DMS153 treated with DMSO at 0.1 percent for 48 hours (cell line): ENCODE measurements at regions not wholly inside any gene's neighbourhood (a gene's known extent, or its start where the extent isn't known, plus 50 kb on each side); places are given as distances from the start of the nearest gene placed in this dataset.

Experiments used
- DNase-seq: peaks from one replicate; lab custom pipeline; 2025; ENCODE audit not compliant: unreplicated experiment; lab: John Stamatoyannopoulos, UW

DNA sequence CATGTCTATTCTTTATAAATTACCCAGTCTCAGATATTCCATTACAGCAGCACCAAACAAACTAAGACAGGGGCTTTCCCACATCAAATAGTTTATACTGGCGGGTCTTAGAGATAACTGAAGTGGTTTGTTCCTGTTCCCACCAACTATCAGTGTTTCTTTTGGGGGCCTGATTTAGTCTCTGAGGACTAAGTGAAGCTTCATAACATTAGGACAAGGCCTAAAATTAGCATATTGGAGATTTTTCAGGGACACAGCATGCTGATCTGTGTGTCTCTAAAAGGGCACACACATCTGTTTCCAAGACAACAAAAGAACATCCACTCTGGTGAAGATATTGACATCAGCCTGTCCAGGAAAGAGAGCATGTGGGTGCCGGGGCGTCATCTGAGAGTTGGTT lies 72.6 kb upstream of the SEMA6D start:
- no peak for DNase-seq

DNA sequence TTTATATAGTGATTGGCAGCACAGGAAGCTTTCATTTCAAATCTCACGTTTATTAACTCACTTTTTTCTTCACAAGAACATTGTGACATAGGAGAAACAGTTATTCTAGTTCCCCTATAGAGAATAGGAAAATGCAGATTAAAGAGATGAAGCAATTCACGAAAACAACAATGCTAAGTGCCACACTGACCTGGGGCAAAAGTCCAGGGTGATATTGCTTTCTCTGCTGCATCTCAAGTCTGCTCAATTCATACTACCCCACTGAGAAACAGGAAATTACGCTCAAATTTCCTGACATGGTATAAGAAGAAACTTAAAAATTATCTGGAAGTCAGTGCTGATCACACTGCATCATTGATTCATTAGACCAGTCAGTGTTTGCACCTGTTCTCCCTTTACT lies 66.7 kb upstream of the SEMA6D start:
- DNase-seq = no peak

DNA sequence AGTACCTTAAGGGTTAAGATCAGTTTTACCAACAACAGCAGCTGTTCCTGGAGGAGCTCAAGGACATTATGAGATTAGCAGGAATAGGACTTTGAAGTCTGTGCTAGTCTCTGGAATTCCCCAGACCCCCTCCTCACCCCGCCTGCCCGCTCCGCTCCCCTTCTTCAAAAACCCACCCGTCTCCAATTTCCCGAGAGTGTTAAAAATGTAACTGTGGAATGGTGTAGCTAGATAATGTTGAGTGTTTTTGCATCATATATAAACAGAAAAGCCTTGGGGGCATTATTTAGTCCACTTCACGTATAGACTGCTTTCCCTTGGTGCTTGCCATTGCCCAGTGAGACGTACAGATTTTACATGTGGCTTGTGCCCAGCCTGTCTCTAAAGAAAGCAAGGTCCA lies 65.0 kb upstream of the SEMA6D start:
- DNase-seq = no peak

DNA sequence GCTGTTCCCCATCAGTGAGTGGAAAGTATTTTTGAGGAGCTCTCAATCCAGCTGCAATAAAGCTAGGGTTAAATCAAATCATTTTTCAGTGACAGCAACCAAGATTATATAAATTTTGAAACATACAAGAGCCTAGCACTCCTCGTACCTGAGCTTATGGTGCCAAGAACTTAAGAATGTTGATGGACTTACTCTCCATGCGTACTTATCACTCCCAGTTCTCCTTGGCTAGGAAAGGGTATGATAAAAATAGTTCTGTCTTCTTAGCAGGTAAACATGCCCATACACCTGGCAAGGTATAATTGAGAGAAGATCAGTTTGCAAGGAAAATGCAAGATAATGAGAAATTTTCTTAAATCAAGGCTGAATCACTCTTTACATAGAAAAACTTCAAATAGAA lies 64.5 kb upstream of the SEMA6D start:
- no peak for DNase-seq

DNA sequence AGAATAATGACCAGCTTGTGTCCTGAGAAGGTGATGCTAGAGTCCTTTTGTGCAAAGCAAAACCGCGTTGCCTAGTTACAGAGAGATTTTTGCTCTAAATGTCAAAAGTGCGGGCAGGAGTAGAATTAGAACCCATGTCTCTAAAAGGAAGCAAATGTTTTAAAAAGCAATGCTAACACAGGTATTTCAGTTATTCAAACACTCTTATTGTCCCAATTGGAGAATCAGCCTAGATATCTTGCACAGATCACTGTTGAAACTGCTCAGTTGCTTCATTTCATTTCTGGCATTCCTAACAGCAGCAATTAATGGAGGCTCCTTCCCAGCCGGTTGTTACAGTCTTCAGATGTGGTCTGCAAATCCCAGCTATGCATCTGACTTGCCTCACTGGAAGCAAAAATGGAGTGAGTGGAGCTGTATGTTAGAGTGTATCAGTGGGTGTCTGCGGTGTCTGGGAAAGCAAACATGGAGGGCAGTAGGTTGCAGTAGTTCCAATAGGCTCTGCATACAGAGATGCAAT lies 55.6 kb upstream of the SEMA6D start:
- DNase-seq = no peak

DNA sequence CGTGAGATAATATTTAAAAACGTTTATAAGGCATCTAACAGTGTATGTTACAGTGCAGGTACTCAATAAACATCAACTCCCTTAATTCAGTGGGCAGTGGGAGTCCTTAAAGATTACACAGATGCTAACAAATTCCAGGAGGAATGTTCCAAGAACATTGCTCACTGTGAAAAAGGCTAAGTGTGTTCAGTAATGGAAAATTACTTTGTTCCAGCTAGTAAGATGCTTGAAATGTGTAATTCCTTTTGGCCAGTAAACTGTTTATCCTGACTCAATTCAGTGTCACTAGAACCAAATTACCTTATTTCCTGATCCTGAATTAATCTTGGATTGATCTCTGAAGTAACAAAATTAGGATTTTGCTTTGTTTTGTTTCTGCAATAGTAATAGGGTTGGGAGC lies 54.2 kb upstream of the SEMA6D start:
- DNase-seq = no peak
